Gastrocnemius medialis (tissue), 4 donors: ENCODE measurements at regions not wholly inside any gene's neighbourhood (a gene's known extent, or its start where the extent isn't known, plus 50 kb on each side); places are given as distances from the start of the nearest gene placed in this dataset.

Experiments used
- POLR2A ChIP-seq, 2 donors: fragments of 450-650 bp; IDR thresholded peaks; one replicate each; pipeline ENCODE4 v1.6.1; 2017; ENCODE audit warnings: antibody characterized with exemption in 2 of 2, mild to moderate bottlenecking in 2 of 2, moderate library complexity in 2 of 2
- TF ChIP-seq, protein P1 (sequence below), 5 experiments: fragments of 450-650 bp in 3 of 5; fragments of 200-600 bp in 2 of 5; sonication (generic) in 2 of 5; IDR thresholded peaks in 4 of 5; conservative IDR thresholded peaks in 1 of 5; 1 replicate in 4 of 5; 2 replicates in 1 of 5; pipeline ENCODE4 v1.5.1; 2016 to 2019; ENCODE audit warnings: antibody characterized with exemption in 5 of 5, mild to moderate bottlenecking in 3 of 5, moderate library complexity in 3 of 5

DNA sequence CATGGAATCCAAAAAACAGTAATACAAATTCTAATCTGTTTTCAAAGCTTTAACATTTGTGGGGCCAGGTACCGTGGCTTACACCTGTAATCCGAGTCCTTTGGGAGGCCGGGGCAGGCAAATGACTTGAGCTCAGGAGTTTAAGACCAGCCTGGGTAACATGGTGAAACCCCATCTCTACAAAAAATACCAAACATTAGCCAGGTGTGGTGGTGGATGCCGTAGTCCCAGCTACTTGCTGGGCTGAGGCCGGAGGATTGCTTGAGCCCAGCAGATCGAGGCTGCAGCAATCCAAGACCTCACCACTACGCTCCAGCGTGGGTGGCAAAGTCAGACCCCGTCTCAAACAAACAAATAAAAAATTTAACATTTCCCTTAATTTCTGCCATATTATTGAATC is 74.3 kb upstream of the SALL3 start:
- TF ChIP-seq, protein P1, sequence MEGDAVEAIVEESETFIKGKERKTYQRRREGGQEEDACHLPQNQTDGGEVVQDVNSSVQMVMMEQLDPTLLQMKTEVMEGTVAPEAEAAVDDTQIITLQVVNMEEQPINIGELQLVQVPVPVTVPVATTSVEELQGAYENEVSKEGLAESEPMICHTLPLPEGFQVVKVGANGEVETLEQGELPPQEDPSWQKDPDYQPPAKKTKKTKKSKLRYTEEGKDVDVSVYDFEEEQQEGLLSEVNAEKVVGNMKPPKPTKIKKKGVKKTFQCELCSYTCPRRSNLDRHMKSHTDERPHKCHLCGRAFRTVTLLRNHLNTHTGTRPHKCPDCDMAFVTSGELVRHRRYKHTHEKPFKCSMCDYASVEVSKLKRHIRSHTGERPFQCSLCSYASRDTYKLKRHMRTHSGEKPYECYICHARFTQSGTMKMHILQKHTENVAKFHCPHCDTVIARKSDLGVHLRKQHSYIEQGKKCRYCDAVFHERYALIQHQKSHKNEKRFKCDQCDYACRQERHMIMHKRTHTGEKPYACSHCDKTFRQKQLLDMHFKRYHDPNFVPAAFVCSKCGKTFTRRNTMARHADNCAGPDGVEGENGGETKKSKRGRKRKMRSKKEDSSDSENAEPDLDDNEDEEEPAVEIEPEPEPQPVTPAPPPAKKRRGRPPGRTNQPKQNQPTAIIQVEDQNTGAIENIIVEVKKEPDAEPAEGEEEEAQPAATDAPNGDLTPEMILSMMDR (IDR thresholded peaks at IDR 0.05 in 4 of 5, conservative IDR thresholded peaks at IDR 0.05 in 1 of 5) = no peak
- no peak for TF ChIP-seq POLR2A (IDR thresholded peaks at IDR 0.05)
